CD14-positive monocyte (primary cell): ENCODE measurements at regions not wholly inside any gene's neighbourhood (a gene's known extent, or its start where the extent isn't known, plus 50 kb on each side); places are given as distances from the start of the nearest gene placed in this dataset.
"Not testable (repeated sequence)": the region's sequence is repeated elsewhere in the genome, so short reads cannot be mapped to it uniquely, and the experiment has no call there.

Experiments
- DNase-seq, 3 donors: peaks; one replicate each; pipeline ENCODE4 v3.0.0-alpha.2; 2011 to 2022
- H2AFZ ChIP-seq: 2 replicates; pipeline ENCODE4 v1.6.0; 2012; ENCODE audit warnings: mild to moderate bottlenecking, low read depth, low read length, inconsistent platforms; ENCODE audit not compliant: insufficient read depth, poor library complexity, severe bottlenecking
- H3K27ac ChIP-seq, 2 donors: 1 replicate in 1 of 2; 2 replicates in 1 of 2; pipeline ENCODE4 v1.5.1; 2012 to 2013; ENCODE audit warnings: low read length in 2 of 2, control low read depth in 1 of 2, inconsistent platforms in 1 of 2, low read depth in 1 of 2, mild to moderate bottlenecking in 1 of 2
- H3K27me3 ChIP-seq, 2 donors: one replicate each; pipeline versions ENCODE4 v1.6.0 to v1.6.1; 2011 to 2013; ENCODE audit warnings: low read length in 2 of 2; ENCODE audit not compliant: control insufficient read depth in 2 of 2, insufficient read depth in 2 of 2
- H3K36me3 ChIP-seq, 2 donors: replicated peaks in 1 of 2; 1 replicate in 1 of 2; 2 replicates in 1 of 2; pipeline versions ENCODE4 v1.5.1 to v1.6.1; 2012 to 2013; ENCODE audit warnings: low read length in 2 of 2, control low read depth in 1 of 2, inconsistent platforms in 1 of 2, mild to moderate bottlenecking in 1 of 2; ENCODE audit not compliant: insufficient read depth in 2 of 2, control insufficient read depth in 1 of 2
- H3K4me1 ChIP-seq, 2 donors: 1 replicate in 1 of 2; 2 replicates in 1 of 2; pipeline versions ENCODE4 v1.5.1 to v1.6.1; 2012 to 2013; ENCODE audit warnings: low read length in 2 of 2, control low read depth in 1 of 2, inconsistent platforms in 1 of 2, mild to moderate bottlenecking in 1 of 2, moderate library complexity in 1 of 2; ENCODE audit not compliant: insufficient read depth in 2 of 2, control insufficient read depth in 1 of 2
- H3K4me2 ChIP-seq: replicated peaks from 2 replicates; pipeline ENCODE3; 2012; ENCODE audit warnings: low read length, moderate library complexity, mild to moderate bottlenecking; ENCODE audit not compliant: poor library complexity, severe bottlenecking; ENCODE audit errors: extremely low read depth
- H3K4me3 ChIP-seq, 3 experiments: fragments of 200-600 bp in 1 of 3; sonication (generic) in 1 of 3; replicated peaks in 1 of 3; 1 replicate in 2 of 3; 2 replicates in 1 of 3; pipeline ENCODE4 v1.5.1; 2011 to 2013; ENCODE audit warnings: low read length in 3 of 3, mild to moderate bottlenecking in 3 of 3, control low read depth in 2 of 3, low read depth in 2 of 3, inconsistent platforms in 1 of 3, moderate library complexity in 1 of 3
- H3K79me2 ChIP-seq: 2 replicates; pipeline ENCODE4 v1.6.0; 2012; ENCODE audit warnings: mild to moderate bottlenecking, control low read depth, inconsistent platforms, low read length, moderate library complexity; ENCODE audit not compliant: insufficient read depth
- H3K9ac ChIP-seq: 2 replicates; pipeline ENCODE4 v1.6.0; 2017; ENCODE audit warnings: low read length, mild to moderate bottlenecking; ENCODE audit not compliant: insufficient read depth, poor library complexity, severe bottlenecking
- H3K9me3 ChIP-seq, 2 donors: replicated peaks in 1 of 2; 1 replicate in 1 of 2; 2 replicates in 1 of 2; pipeline versions ENCODE4 v1.5.1 to v1.6.1; 2012 to 2013; ENCODE audit warnings: low read length in 2 of 2, control low read depth in 1 of 2; ENCODE audit not compliant: control insufficient read depth in 1 of 2, insufficient read depth in 1 of 2
- H4K20me1 ChIP-seq: 2 replicates; pipeline ENCODE4 v1.6.0; 2012; ENCODE audit warnings: mild to moderate bottlenecking, low read length, control low read depth, moderate library complexity; ENCODE audit not compliant: insufficient read depth
- H3K27ac Mint-ChIP-seq, 7 donors: one replicate each; pipeline ENCODE4 v1.8.0; 2020; ENCODE audit warnings: mild to moderate bottlenecking in 7 of 7, mixed read lengths in 7 of 7, moderate library complexity in 6 of 7, inconsistent platforms in 2 of 7
- H3K27me3 Mint-ChIP-seq, 3 donors: one replicate each; pipeline ENCODE4 v1.8.0; 2021 to 2022; ENCODE audit warnings: low read depth in 3 of 3, mild to moderate bottlenecking in 3 of 3, mixed read lengths in 3 of 3, moderate library complexity in 3 of 3, inconsistent platforms in 1 of 3
- H3K36me3 Mint-ChIP-seq, 2 donors: one replicate each; pipeline ENCODE4 v1.8.0; 2020; ENCODE audit warnings: mixed read lengths in 2 of 2, inconsistent platforms in 1 of 2, mild to moderate bottlenecking in 1 of 2
- H3K4me1 Mint-ChIP-seq: one replicate; pipeline ENCODE4 v1.8.0; 2020; ENCODE audit warnings: mild to moderate bottlenecking, mixed read lengths
- H3K4me3 Mint-ChIP-seq, 2 donors: one replicate each; pipeline ENCODE4 v1.8.0; 2020; ENCODE audit warnings: mild to moderate bottlenecking in 2 of 2, mixed read lengths in 2 of 2, moderate library complexity in 1 of 2
- H3K9me3 Mint-ChIP-seq, 7 donors: one replicate each; pipeline ENCODE4 v1.8.0; 2020 to 2022; ENCODE audit warnings: mixed read lengths in 7 of 7, mild to moderate bottlenecking in 6 of 7, moderate library complexity in 6 of 7, inconsistent platforms in 2 of 7
- CTCF ChIP-seq: fragments of 200-600 bp; IDR thresholded peaks from one replicate; pipeline ENCODE4 v1.8.0; 2022; ENCODE audit warnings: antibody characterized with exemption, mild to moderate bottlenecking
- WGBS: methylation state at CpG from one replicate; pipeline ENCODE4 v1.1.5; 2013; ENCODE audit warnings: missing lambda C conversion rate; ENCODE audit not compliant: insufficient coverage; 5-methylcytosine and 5-hydroxymethylcytosine counted together
- intact Hi-C, 2 donors: fragments of 100-400 bp; cut with micrococcal nuclease; formaldehyde crosslinking; loops; one replicate each; pipeline versions ENCODE4 v1.15.0 to v1.15.1; 2023

GRCh38 chr5:39912906-39913305 is 488.1 kb upstream of the DAB2 start:
- Histone ChIP-seq H3K79me2 (no peaks in the 10 kb centered on the region), H3K4me1 (no peaks in the 10 kb centered on the region), H3K27ac (no peak overlapping the region), H3K9me3 (no peaks in the 10 kb centered on the region), H3K36me3 (no peaks in the 10 kb centered on the region), H3K4me3 (no peak overlapping the region), H3K4me2 (no peak overlapping the region), H4K20me1 (no peaks in the 10 kb centered on the region), H3K27me3 (no peaks in the 10 kb centered on the region), H3K9ac (no peak overlapping the region), H2AFZ (no peak overlapping the region)
- H3K27ac Mint-ChIP-seq, result no peak overlapping the region
- intact Hi-C loops, result no loop called here
- peaks cover 1 to 11% (median 7%) of the 10 kb centered on the region in 7 donors for H3K9me3 Mint-ChIP-seq
- H3K4me3 Mint-ChIP-seq, result no peak overlapping the region
- no peaks in the 10 kb centered on the region for H3K27me3 Mint-ChIP-seq
- no peak for DNase-seq
- H3K36me3 Mint-ChIP-seq, result no peaks in the 10 kb centered on the region
- TF ChIP-seq CTCF, result no peak
- no peaks in the 10 kb centered on the region for H3K4me1 Mint-ChIP-seq

- H3K27ac ChIP-seq, H3K9me3 ChIP-seq, H3K4me1 Mint-ChIP-seq, H3K27ac Mint-ChIP-seq, H3K27me3 Mint-ChIP-seq, H4K20me1 ChIP-seq, H3K4me2 ChIP-seq, H3K27me3 ChIP-seq, H3K36me3 Mint-ChIP-seq, H3K4me3 Mint-ChIP-seq, H3K36me3 ChIP-seq, H3K4me3 ChIP-seq, H2AFZ ChIP-seq, intact Hi-C loops, DNase-seq, H3K79me2 ChIP-seq, H3K9ac ChIP-seq, H3K4me1 ChIP-seq: not testable (repeated sequence)
- 94% methylated on average over 19 of the region's 19 CpGs for WGBS
- peaks cover 4 to 20% (median 10%) of the 10 kb centered on the region in 7 donors for H3K9me3 Mint-ChIP-seq
These were observed 482.6 kb upstream of the DAB2 start for GRCh38 chr5:39907267-39907951.
